OCI-LY1 (cell line): ENCODE measurements at regions not wholly inside any gene's neighbourhood (a gene's known extent, or its start where the extent isn't known, plus 50 kb on each side); places are given as distances from the start of the nearest gene placed in this dataset.

ENCODE experiments used
- CTCF ChIP-seq: fragments of 200-600 bp; sonication (generic), shearing (Covaris generic); IDR thresholded peaks from 2 replicates; pipeline ENCODE4 v1.5.1; 2017; ENCODE audit warnings: mild to moderate bottlenecking, antibody characterized with exemption, low read length, moderate library complexity, mixed read lengths
- EZH2 ChIP-seq: fragments of 200-600 bp; sonication (generic), shearing (Covaris generic); IDR thresholded peaks from 2 replicates; pipeline ENCODE4 v1.8.0; 2017; ENCODE audit warnings: borderline replicate concordance, mixed run types, mild to moderate bottlenecking, antibody characterized with exemption, low read length, moderate library complexity, mixed read lengths

GRCh38 chr1:186535388-186536133 is 74.6 kb upstream of the PDC start:
- TF ChIP-seq CTCF, result no peak
- TF ChIP-seq EZH2, result no peak
